Hepatocyte (in vitro differentiated cells): ENCODE measurements at regions not wholly inside any gene's neighbourhood (a gene's known extent, or its start where the extent isn't known, plus 50 kb on each side); places are given as distances from the start of the nearest gene placed in this dataset.
A peak's percentile ranks its signal among the peaks of the same experiment; 100 is the strongest.
"Not testable (repeated sequence)": the region's sequence is repeated elsewhere in the genome, so short reads cannot be mapped to it uniquely, and the experiment has no call there.

Experiments
- DNase-seq: peaks from one replicate; pipeline ENCODE4 v3.0.0-alpha.2; 2016; ENCODE audit warnings: low spot score
- H2AFZ ChIP-seq: fragments of 200-600 bp; sonication (generic); 2 replicates; pipeline ENCODE4 v1.6.0; 2016; ENCODE audit warnings: antibody characterized with exemption, mild to moderate bottlenecking
- H3K27ac ChIP-seq: fragments of 200-600 bp; sonication (generic); 2 replicates; pipeline ENCODE4 v1.5.1; 2016; ENCODE audit warnings: mild to moderate bottlenecking
- H3K27me3 ChIP-seq: fragments of 200-600 bp; sonication (generic); 2 replicates; pipeline ENCODE4 v1.6.1; 2016
- H3K36me3 ChIP-seq: fragments of 200-600 bp; sonication (generic); replicated peaks from 2 replicates; pipeline ENCODE4 v1.5.1; 2016; ENCODE audit warnings: low read depth; ENCODE audit not compliant: insufficient read depth
- H3K4me1 ChIP-seq: fragments of 200-600 bp; sonication (generic); 2 replicates; pipeline ENCODE4 v1.5.1; 2016; ENCODE audit warnings: mild to moderate bottlenecking, moderate library complexity; ENCODE audit not compliant: insufficient read depth
- H3K4me2 ChIP-seq: fragments of 200-600 bp; sonication (generic); 2 replicates; pipeline ENCODE4 v1.6.0; 2016
- H3K4me3 ChIP-seq: fragments of 200-600 bp; sonication (generic); 2 replicates; pipeline ENCODE4 v1.5.1; 2016; ENCODE audit warnings: mild to moderate bottlenecking
- H3K79me2 ChIP-seq: fragments of 200-600 bp; sonication (generic); 2 replicates; pipeline ENCODE4 v1.6.0; 2017; ENCODE audit warnings: mild to moderate bottlenecking
- H3K9me2 ChIP-seq: fragments of 200-600 bp; sonication (generic); replicated peaks from 2 replicates; pipeline ENCODE4 v1.6.0; 2017; ENCODE audit warnings: mild to moderate bottlenecking; ENCODE audit not compliant: insufficient read depth
- H3K9me3 ChIP-seq: fragments of 200-600 bp; sonication (generic); 2 replicates; pipeline ENCODE4 v1.5.1; 2016; ENCODE audit warnings: low read depth, mild to moderate bottlenecking
- H4K20me1 ChIP-seq: fragments of 200-600 bp; sonication (generic); 2 replicates; pipeline ENCODE4 v1.6.0; 2016; ENCODE audit warnings: mild to moderate bottlenecking; ENCODE audit not compliant: insufficient read depth, poor library complexity, severe bottlenecking
- CTCF ChIP-seq: fragments of 200-600 bp; sonication (generic); IDR thresholded peaks from 2 replicates; pipeline ENCODE4 v1.5.1; 2016; ENCODE audit warnings: antibody characterized with exemption, mild to moderate bottlenecking; ENCODE audit not compliant: poor library complexity
- EZH2 ChIP-seq: fragments of 200-600 bp; sonication (generic); IDR thresholded peaks from 2 replicates; pipeline ENCODE4 v1.6.1; 2016; ENCODE audit warnings: antibody characterized with exemption, mild to moderate bottlenecking, borderline replicate concordance
- EZH2phosphoT487 ChIP-seq: fragments of 200-600 bp; sonication (generic); IDR thresholded peaks from one replicate; pipeline ENCODE4 v1.6.1; 2018; ENCODE audit warnings: antibody characterized with exemption, mild to moderate bottlenecking, low read depth, moderate library complexity; ENCODE audit not compliant: unreplicated experiment, severe bottlenecking
- WGBS: methylation state at CpG from one replicate; pipeline ENCODE4 v1.1.6; 2016; ENCODE audit warnings: low lambda C conversion rate; ENCODE audit errors: missing lambda C conversion rate; 5-methylcytosine and 5-hydroxymethylcytosine counted together

GRCh38 chr7:67361150-67361549, 364.5 kb downstream of the TYW1 start:
- TF ChIP-seq CTCF: no peak
- no peaks in the 10 kb centered on the region for H3K36me3 ChIP-seq
- H3K79me2 ChIP-seq: no peaks in the 10 kb centered on the region
- no peak overlapping the region for H3K4me3 ChIP-seq
- no peak overlapping the region for H3K4me2 ChIP-seq
- H2AFZ ChIP-seq: no peak overlapping the region
- H4K20me1 ChIP-seq: no peaks in the 10 kb centered on the region
- H3K27me3 ChIP-seq: no peaks in the 10 kb centered on the region
- no peaks in the 10 kb centered on the region for H3K4me1 ChIP-seq
- WGBS: 85% methylated on average over 4 of the region's 4 CpGs
- no peak for DNase-seq
- no peak overlapping the region for H3K27ac ChIP-seq
- no peaks in the 10 kb centered on the region for H3K9me3 ChIP-seq
- no peaks in the 10 kb centered on the region for H3K9me2 ChIP-seq

- Histone ChIP-seq H4K20me1 (no peaks in the 10 kb centered on the region), H3K4me1 (no peaks in the 10 kb centered on the region), H3K9me3 (no peaks in the 10 kb centered on the region), H3K27ac (no peak overlapping the region), H3K27me3 (peaks cover 3% of the 10 kb centered on the region), H3K4me3 (no peak overlapping the region), H3K36me3 (no peaks in the 10 kb centered on the region), H3K79me2 (no peaks in the 10 kb centered on the region), H3K4me2 (no peak overlapping the region), H2AFZ (no peak overlapping the region), H3K9me2 (no peaks in the 10 kb centered on the region)
- TF ChIP-seq EZH2phosphoT487 (no peak), CTCF (no peak), EZH2 (no peak)
- WGBS: 94% methylated on average over 59 of the region's 60 CpGs
- no peak for DNase-seq
These were observed 367.9 kb downstream of the TYW1 start for GRCh38 chr7:67364441-67365017.

GRCh38 chr7:67371429-67372305, 375.0 kb downstream of the TYW1 start:
- Histone ChIP-seq H3K36me3 (no peaks in the 10 kb centered on the region), H3K79me2 (no peaks in the 10 kb centered on the region), H3K9me3 (no peaks in the 10 kb centered on the region), H3K9me2 (no peaks in the 10 kb centered on the region), H3K27me3 (peaks cover 12% of the 10 kb centered on the region), H2AFZ (no peak overlapping the region), H3K27ac (no peak overlapping the region), H4K20me1 (no peaks in the 10 kb centered on the region), H3K4me3 (no peak overlapping the region), H3K4me2 (no peak overlapping the region), H3K4me1 (no peaks in the 10 kb centered on the region)
- peak; percentile 90 for DNase-seq
- TF ChIP-seq EZH2 (no peak), EZH2phosphoT487 (no peak), CTCF (peak; percentile 78)
- WGBS: 41% methylated on average over 18 of the region's 18 CpGs

GRCh38 chr7:67373389-67373788, 376.8 kb downstream of the TYW1 start:
- H3K27ac ChIP-seq, H3K4me1 ChIP-seq, DNase-seq, H3K4me2 ChIP-seq, H3K9me3 ChIP-seq, H3K9me2 ChIP-seq, H3K36me3 ChIP-seq, H3K79me2 ChIP-seq, H3K4me3 ChIP-seq, H4K20me1 ChIP-seq, H2AFZ ChIP-seq: not testable (repeated sequence)
- WGBS: 71% methylated on average over 3 of the region's 3 CpGs
- peaks cover 12% of the 10 kb centered on the region for H3K27me3 ChIP-seq
